GM21381 (cell line): ENCODE measurements at regions not wholly inside any gene's neighbourhood (a gene's known extent, or its start where the extent isn't known, plus 50 kb on each side); places are given as distances from the start of the nearest gene placed in this dataset.

Experiments
- ATAC-seq: cut with Tn5 transposase; IDR thresholded peaks from one replicate; pipeline ENCODE4 v1.9.1; 2021; ENCODE audit warnings: mild to moderate bottlenecking, moderate library complexity; ENCODE audit not compliant: unreplicated experiment

- no peak for ATAC-seq
These were observed 934.9 kb upstream of the CADM2 start for GRCh38 chr3:84023842-84024241.

- no peak for ATAC-seq
These were observed 919.7 kb upstream of the CADM2 start for GRCh38 chr3:84039099-84039498.

GRCh38 chr3:84042399-84043106 is 916.2 kb upstream of the CADM2 start:
- no peak for ATAC-seq

- ATAC-seq = no peak
These were observed 891.9 kb upstream of the CADM2 start for GRCh38 chr3:84066915-84067314.

GRCh38 chr3:84073664-84074063 is 885.1 kb upstream of the CADM2 start:
- ATAC-seq = no peak

- ATAC-seq = no peak
These were observed 884.0 kb upstream of the CADM2 start for GRCh38 chr3:84074767-84075166.

GRCh38 chr3:84077479-84077878 is 881.3 kb upstream of the CADM2 start:
- no peak for ATAC-seq

DNA sequence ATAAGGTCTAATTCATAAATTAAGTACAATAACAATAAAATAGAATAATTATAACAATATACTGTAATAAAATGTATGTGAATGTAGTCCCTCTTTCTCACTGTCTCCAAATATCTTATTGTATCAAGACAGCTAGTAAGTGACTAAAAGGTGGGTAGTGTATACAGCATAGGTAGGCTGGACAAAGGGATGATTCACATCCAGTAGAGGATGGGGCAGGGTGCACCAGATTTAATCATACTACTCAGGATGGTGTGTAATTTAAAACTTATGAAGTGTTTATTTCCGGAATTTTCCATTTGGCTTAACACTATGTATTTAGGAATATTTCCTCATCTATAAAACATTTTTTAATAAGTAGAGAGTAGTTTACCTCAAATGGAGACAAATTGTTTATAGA is 876.1 kb upstream of the CADM2 start:
- ATAC-seq = no peak

DNA sequence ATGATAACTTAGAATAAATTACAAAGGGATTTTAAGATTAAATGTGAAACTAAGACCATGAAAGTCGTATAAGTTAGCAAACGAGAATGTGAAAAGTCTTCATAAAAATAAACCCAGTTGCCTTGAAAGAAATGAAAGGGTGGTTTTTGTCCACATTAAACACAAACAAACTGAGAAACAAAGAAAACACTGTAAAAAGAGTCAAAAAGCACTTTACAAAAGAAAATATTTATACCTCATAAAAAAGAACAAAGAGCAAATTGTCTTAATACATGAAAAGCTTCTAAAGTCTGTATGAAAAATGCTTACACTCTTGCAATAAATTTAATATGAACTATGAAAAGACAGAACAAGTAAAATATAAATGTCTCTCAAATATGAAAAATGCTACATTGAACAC is 865.9 kb upstream of the CADM2 start:
- ATAC-seq = no peak

DNA sequence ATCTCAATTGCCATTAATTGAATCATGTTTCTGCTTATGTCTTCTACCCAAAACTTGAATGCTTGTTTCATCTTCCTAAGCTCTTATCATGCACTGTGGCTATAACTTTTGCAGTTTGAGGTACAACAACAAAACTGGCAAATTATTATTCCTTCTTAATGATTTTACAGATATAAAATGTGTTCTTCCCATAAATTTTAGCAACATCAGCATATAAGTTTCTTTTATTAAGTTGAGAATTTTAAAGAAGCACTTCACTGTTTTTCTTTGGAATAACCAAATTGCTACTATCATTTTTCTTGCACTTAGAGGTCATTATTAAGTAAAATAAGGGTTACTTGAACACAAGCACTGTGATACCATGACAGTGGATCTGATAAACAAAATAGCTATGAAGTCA is 862.6 kb upstream of the CADM2 start:
- no peak for ATAC-seq

- no peak for ATAC-seq
These were observed 857.9 kb upstream of the CADM2 start for GRCh38 chr3:84100861-84101260.

DNA sequence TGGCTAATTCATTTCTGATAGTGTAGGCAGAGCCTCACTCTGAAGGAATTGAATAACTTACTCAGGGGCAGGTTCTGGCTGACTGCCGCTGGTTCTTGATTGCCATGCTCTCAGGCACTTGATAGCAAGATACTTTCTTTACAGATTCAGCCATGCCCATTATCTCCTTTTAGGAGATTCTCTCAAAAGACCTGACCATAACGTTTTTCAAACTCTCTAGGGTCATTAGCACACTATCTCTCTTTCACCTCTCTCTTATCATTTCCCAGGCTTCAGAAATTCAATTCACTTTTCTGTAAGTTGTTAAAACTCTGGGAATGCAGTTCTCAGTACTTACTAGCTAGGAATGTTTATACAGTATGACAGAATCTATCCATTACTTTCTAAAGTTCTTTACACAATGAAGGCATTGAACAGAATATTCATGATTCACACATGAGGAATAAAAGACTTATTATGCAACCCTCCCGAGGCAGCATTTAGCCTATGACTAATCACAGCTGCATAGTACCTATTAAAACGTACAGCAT is 850.3 kb upstream of the CADM2 start:
- no peak for ATAC-seq

DNA sequence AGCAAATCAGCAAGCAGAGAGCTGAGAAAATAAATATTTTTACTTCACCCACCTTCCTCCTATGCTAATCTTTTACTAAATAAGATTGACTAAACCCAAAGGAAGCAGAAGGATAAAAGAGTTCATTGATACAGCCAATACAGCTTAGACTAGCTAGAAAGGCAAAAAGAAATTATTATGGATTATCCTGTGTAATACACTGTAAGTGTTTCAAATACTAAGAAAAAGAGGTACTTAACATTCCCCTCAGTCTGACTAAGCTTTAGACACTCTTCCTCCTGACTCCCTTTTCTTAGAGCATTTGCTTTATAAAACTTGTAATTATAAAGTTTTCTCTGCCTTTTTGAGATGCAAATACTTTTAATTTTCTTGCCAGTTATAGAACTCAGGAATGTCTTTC is 848.9 kb upstream of the CADM2 start:
- ATAC-seq = no peak

GRCh38 chr3:84110787-84111186 is 848.0 kb upstream of the CADM2 start:
- ATAC-seq = no peak

- no peak for ATAC-seq
These were observed 833.5 kb upstream of the CADM2 start for GRCh38 chr3:84125201-84125721.

- no peak for ATAC-seq
These were observed 833.0 kb upstream of the CADM2 start for GRCh38 chr3:84125760-84126159.

DNA sequence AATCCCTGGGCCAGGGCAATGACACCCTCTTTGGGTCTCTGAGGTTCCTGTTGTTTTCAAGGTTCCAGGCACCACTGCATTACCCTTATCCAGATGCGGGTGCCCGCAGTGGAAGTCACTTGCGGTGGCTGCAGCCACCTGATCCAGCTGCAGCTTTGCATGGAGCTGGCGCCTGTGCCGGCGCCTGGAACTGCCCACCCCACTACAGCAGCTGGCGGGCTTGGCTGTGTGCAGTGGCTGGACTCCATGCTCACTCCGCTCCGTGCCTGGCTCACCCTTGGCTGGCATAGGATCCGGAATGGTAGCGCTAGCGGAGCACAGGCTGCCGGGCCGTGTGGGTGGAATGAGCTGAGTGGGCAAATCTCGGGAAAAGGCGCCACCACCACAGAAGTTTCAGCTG is 832.6 kb upstream of the CADM2 start:
- no peak for ATAC-seq

DNA sequence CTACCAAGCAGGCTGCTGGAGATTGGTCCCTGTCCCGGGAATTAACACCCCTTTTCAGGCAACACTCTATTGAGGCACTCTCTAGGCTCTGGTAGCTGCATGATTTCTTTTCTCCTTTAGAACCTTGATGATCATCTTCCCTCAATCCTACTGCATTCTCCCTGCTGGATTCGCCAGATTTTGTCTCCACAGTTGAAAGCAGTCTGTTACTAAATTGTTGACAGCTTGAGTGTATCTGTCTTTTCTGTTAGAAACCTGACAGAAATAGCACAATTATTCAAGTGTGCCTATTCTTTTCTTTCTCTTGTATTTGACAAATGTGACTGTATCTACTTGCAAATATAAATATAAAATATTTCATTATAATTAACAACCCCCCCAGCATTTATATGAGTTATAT is 830.8 kb upstream of the CADM2 start:
- ATAC-seq = no peak

- no peak for ATAC-seq
These were observed 822.4 kb upstream of the CADM2 start for GRCh38 chr3:84136425-84136824.

DNA sequence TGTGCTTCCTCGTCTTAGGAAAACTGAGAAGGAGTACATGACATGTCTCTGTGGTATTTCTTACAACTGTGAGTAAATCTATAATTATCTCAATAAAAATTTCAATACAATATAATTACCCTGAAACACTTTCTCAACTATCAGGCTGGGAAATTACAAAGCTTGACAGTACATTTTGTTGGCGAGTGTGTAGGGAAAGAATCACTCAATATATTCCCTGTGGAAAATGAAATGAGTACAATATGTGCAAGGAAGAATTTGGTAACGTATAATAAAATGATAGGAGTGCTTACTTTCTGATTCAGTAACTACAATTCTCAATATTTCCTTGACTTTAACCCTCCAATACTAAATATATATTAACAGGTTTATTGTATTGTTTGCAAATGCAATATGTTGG is 818.2 kb upstream of the CADM2 start:
- ATAC-seq = no peak

DNA sequence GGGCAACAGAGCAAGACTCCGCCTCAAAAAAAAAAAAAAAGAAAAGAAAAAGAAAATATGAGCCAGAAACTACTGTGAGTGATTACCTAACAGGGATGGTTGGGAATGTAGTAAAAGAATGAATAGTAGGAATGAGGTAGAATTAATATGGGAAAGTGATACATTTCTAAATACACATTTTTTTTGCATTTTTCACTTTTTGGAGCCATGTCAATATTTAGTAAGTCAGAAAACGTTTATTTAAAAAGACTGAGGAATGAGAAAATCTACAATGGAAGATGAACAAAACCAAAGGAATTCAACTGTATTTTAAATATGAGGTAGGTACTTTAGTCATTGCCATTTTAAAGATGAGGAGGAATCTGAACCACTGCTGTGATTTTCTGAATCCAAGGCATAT is 817.2 kb upstream of the CADM2 start:
- no peak for ATAC-seq

- ATAC-seq = no peak
These were observed 793.5 kb upstream of the CADM2 start for GRCh38 chr3:84165328-84165727.

DNA sequence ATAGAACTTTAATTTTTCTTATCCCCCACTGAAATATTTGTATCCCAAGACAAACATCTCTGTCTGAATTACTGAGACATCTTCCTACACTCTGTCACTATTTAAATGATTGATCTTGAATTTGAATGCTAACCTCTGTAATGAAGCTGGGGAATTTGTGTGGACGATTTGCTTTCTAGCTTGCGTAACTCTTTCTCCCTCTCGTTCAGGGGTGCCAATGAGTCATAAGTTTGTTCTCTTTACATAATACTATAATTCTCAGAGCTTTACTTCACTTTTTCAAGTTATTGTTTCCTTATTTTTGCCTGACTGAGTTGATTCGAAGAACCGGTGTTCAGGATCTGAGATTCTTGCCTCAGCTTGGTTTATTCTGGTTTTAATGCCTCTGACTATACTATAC is 783.3 kb upstream of the CADM2 start:
- ATAC-seq = no peak
